IMR-90 (cell line): ENCODE measurements at regions not wholly inside any gene's neighbourhood (a gene's known extent, or its start where the extent isn't known, plus 50 kb on each side); places are given as distances from the start of the nearest gene placed in this dataset.
"Not testable (repeated sequence)": the region's sequence is repeated elsewhere in the genome, so short reads cannot be mapped to it uniquely, and the experiment has no call there.

Source experiments
- BHLHE40 ChIP-seq: fragments of 150-350 bp; IDR thresholded peaks from 2 replicates; pipeline ENCODE4 v1.6.1; 2016; ENCODE audit warnings: mild to moderate bottlenecking, low read depth, low read length
- CEBPB ChIP-seq: IDR thresholded peaks from 2 replicates; pipeline ENCODE4 v1.6.1; 2012; ENCODE audit warnings: low read depth, low read length, improper control_type of control experiment
- CHD1 ChIP-seq: IDR thresholded peaks from 2 replicates; pipeline ENCODE4 v1.6.1; 2012; ENCODE audit warnings: low read depth, low read length, improper control_type of control experiment
- FOS ChIP-seq: fragments of 150-350 bp; IDR thresholded peaks from 2 replicates; pipeline ENCODE4 v1.6.1; 2016; ENCODE audit warnings: low read depth, low read length
- NFE2L2 ChIP-seq: fragments of 150-350 bp; IDR thresholded peaks from 2 replicates; pipeline ENCODE4 v1.6.1; 2016; ENCODE audit warnings: low read depth, mild to moderate bottlenecking, low read length
- POLR2A ChIP-seq: IDR thresholded peaks from 2 replicates; pipeline ENCODE4 v1.6.1; 2012; ENCODE audit warnings: mild to moderate bottlenecking, low read depth, low read length
- RAD21 ChIP-seq: IDR thresholded peaks from 2 replicates; pipeline ENCODE4 v1.6.1; 2012; ENCODE audit warnings: low read length, improper control_type of control experiment
- SMC3 ChIP-seq: fragments of 150-350 bp; IDR thresholded peaks from 2 replicates; pipeline ENCODE4 v1.6.1; 2016; ENCODE audit warnings: low read depth, mild to moderate bottlenecking, antibody characterized with exemption, low read length, moderate library complexity
- TF ChIP-seq, protein P1 (sequence below): conservative IDR thresholded peaks from 2 replicates; pipeline ENCODE4 v1.5.1; 2012; ENCODE audit warnings: mild to moderate bottlenecking, low read depth, low read length, improper control_type of control experiment
- TF ChIP-seq, protein P2 (sequence below): fragments of 150-350 bp; IDR thresholded peaks from 2 replicates; pipeline ENCODE4 v1.6.1; 2017; ENCODE audit warnings: mild to moderate bottlenecking, antibody characterized with exemption, low read length, low read depth

DNA sequence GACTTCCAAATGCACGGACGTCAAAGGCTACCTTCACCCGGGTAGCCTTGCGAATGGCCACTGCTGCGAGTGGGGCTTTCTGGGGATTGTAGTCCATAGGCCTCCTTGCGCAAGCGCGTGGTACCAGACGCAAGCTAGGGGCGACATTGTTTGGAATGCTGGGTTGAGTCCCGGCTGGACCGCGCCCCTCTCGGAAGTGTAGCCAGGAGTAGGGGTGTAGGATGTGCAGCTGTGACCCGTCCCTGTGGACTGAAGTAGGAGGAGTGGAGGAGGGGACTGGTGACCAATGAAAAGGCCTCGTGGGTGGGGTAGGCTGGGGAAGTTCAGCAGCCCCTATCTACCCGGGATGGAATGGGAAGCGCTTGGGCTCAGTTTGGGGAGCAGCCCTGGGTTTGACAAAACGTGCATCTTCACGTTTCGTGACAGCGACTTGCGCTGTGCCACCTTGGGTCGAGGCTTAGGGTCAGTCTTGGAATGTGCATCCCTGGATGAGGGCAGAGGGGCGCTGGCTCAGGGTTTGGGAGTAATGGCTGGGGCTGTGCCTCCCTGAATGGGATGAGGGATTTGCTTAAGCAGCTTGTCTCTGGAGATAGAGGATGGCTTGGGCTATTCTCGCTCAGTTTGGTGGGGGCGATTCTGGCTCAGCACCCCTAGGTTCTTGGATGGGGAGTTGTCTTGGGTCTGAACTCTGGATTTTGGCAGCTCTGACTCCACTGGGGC is 111.8 kb upstream of the GPR39 start:
- TF ChIP-seq, protein P1, sequence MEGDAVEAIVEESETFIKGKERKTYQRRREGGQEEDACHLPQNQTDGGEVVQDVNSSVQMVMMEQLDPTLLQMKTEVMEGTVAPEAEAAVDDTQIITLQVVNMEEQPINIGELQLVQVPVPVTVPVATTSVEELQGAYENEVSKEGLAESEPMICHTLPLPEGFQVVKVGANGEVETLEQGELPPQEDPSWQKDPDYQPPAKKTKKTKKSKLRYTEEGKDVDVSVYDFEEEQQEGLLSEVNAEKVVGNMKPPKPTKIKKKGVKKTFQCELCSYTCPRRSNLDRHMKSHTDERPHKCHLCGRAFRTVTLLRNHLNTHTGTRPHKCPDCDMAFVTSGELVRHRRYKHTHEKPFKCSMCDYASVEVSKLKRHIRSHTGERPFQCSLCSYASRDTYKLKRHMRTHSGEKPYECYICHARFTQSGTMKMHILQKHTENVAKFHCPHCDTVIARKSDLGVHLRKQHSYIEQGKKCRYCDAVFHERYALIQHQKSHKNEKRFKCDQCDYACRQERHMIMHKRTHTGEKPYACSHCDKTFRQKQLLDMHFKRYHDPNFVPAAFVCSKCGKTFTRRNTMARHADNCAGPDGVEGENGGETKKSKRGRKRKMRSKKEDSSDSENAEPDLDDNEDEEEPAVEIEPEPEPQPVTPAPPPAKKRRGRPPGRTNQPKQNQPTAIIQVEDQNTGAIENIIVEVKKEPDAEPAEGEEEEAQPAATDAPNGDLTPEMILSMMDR = not testable (repeated sequence)
- TF ChIP-seq NFE2L2, RAD21, POLR2A, BHLHE40, SMC3, CHD1, FOS: not testable (repeated sequence)
- TF ChIP-seq, protein P2, sequence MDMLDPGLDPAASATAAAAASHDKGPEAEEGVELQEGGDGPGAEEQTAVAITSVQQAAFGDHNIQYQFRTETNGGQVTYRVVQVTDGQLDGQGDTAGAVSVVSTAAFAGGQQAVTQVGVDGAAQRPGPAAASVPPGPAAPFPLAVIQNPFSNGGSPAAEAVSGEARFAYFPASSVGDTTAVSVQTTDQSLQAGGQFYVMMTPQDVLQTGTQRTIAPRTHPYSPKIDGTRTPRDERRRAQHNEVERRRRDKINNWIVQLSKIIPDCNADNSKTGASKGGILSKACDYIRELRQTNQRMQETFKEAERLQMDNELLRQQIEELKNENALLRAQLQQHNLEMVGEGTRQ = not testable (repeated sequence)
- TF ChIP-seq CEBPB = peak; percentile 87
